DND-41 (cell line): ENCODE measurements at regions not wholly inside any gene's neighbourhood (a gene's known extent, or its start where the extent isn't known, plus 50 kb on each side); places are given as distances from the start of the nearest gene placed in this dataset.

Experiments
- CTCF ChIP-seq: IDR thresholded peaks from 2 replicates; pipeline ENCODE4 v1.5.1; 2012; ENCODE audit warnings: borderline replicate concordance, low read length, moderate library complexity, mild to moderate bottlenecking; ENCODE audit not compliant: poor library complexity, severe bottlenecking; ENCODE audit errors: extremely low read depth
- EZH2 ChIP-seq: IDR thresholded peaks from 3 replicates; pipeline ENCODE4 v1.6.1; 2012; ENCODE audit warnings: borderline replicate concordance, low read depth, mild to moderate bottlenecking, moderate library complexity, low read length, inconsistent platforms; ENCODE audit not compliant: severe bottlenecking

- TF ChIP-seq CTCF (no peak), EZH2 (no peak)
These were observed 55.2 kb upstream of the KCNMA1 start for GRCh38 chr10:77692782-77693181.
